Gastrocnemius medialis (tissue), 4 donors: ENCODE measurements at regions not wholly inside any gene's neighbourhood (a gene's known extent, or its start where the extent isn't known, plus 50 kb on each side); places are given as distances from the start of the nearest gene placed in this dataset.

Experiments
- CTCF ChIP-seq, 5 experiments: fragments of 450-650 bp in 3 of 5; fragments of 200-600 bp in 2 of 5; sonication (generic) in 2 of 5; IDR thresholded peaks in 4 of 5; conservative IDR thresholded peaks in 1 of 5; 1 replicate in 4 of 5; 2 replicates in 1 of 5; pipeline ENCODE4 v1.5.1; 2016 to 2019; ENCODE audit warnings: antibody characterized with exemption in 5 of 5, mild to moderate bottlenecking in 3 of 5, moderate library complexity in 3 of 5
- POLR2A ChIP-seq, 2 donors: fragments of 450-650 bp; IDR thresholded peaks; one replicate each; pipeline ENCODE4 v1.6.1; 2017; ENCODE audit warnings: antibody characterized with exemption in 2 of 2, mild to moderate bottlenecking in 2 of 2, moderate library complexity in 2 of 2

- TF ChIP-seq POLR2A (IDR thresholded peaks at IDR 0.05) (no peak), CTCF (IDR thresholded peaks at IDR 0.05 in 4 of 5, conservative IDR thresholded peaks at IDR 0.05 in 1 of 5) (no peak)
Measured at GRCh38 chr12:116352315-116352835, 74.9 kb upstream of the MED13L start.
